ENCODE measurements at regions not wholly inside any gene's neighbourhood (a gene's known extent, or its start where the extent isn't known, plus 50 kb on each side); places are given as distances from the start of the nearest gene placed in this dataset.
"Not testable (repeated sequence)": the region's sequence is repeated elsewhere in the genome, so short reads cannot be mapped to it uniquely, and the experiment has no call there.

DNA sequence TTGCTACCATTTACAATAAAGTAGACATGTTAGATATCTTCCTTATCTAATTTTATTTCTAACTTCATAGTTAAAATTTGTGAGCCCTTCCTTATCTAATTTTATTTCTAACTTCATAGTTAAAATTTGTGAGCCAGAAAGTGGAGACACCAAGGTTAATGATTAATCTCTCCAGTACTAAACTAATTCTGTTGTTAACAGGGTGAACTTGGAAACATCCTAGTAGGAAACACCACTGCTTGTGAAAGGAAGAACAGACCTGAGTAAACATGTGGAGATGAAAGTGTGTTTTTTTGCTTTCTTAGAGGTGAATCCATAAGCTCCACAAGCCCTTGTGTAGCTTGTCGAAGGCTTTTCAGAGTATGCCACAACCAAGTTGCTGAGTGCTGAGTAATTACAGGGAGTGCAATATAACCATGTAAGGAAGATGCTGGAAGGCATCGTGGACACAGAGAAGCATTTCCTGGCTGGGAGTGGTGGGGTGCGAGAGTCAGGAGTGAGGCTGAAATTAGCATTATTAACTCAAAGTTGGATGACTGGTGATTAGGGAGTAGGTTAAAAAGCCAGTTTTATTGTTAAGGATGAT lies 118.6 kb upstream of the NEIL3 start:
- TF ChIP-seq POLR2AphosphoS5 (IDR thresholded peaks at IDR 0.05) (no peak), POLR2A (IDR thresholded peaks at IDR 0.05) (no peak)
- TF ChIP-seq, protein P1, sequence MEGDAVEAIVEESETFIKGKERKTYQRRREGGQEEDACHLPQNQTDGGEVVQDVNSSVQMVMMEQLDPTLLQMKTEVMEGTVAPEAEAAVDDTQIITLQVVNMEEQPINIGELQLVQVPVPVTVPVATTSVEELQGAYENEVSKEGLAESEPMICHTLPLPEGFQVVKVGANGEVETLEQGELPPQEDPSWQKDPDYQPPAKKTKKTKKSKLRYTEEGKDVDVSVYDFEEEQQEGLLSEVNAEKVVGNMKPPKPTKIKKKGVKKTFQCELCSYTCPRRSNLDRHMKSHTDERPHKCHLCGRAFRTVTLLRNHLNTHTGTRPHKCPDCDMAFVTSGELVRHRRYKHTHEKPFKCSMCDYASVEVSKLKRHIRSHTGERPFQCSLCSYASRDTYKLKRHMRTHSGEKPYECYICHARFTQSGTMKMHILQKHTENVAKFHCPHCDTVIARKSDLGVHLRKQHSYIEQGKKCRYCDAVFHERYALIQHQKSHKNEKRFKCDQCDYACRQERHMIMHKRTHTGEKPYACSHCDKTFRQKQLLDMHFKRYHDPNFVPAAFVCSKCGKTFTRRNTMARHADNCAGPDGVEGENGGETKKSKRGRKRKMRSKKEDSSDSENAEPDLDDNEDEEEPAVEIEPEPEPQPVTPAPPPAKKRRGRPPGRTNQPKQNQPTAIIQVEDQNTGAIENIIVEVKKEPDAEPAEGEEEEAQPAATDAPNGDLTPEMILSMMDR (IDR thresholded peaks at IDR 0.05): no peak

DNA sequence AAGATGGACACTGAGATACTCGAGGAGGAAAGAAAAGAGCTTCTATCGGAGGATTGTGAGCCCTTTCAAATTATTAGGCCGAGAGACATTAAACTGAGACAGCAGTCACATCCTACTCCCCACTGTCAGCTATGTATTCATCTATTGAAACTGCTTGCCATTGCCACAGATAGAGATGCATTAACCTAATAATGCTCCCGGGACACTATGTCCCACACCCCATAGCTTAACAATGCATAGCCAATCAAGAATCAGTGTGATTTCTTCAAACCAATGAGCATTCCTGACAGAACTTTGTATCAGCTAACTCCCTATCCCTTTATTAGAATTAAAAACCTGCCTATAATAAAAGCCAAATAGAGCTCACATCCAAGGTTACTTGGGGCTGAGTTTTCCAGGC lies 118.1 kb upstream of the NEIL3 start:
- no peaks in the 10 kb centered on the region for H3K36me3 ChIP-seq
- no peak overlapping the region for H3K27ac ChIP-seq

More for the DNA sequence above, 118.6 kb upstream of the NEIL3 start:
- WGBS: 16% methylated on average over 3 of the region's 3 CpGs
- Histone ChIP-seq H3K36me3 (no peaks in the 10 kb centered on the region), H3K27ac (no peak overlapping the region), H3K4me1 (replicated peaks) (no peaks in the 10 kb centered on the region), H3K9me3 (no peaks in the 10 kb centered on the region), H3K27me3 (replicated peaks; ENCODE audit: insufficient read depth) (no peaks in the 10 kb centered on the region), H3K4me3 (no peak overlapping the region)
- DNase-seq (ENCODE audit: low spot score): no peak
- intact Hi-C loops (cut with DNase I): no loop called here

DNA sequence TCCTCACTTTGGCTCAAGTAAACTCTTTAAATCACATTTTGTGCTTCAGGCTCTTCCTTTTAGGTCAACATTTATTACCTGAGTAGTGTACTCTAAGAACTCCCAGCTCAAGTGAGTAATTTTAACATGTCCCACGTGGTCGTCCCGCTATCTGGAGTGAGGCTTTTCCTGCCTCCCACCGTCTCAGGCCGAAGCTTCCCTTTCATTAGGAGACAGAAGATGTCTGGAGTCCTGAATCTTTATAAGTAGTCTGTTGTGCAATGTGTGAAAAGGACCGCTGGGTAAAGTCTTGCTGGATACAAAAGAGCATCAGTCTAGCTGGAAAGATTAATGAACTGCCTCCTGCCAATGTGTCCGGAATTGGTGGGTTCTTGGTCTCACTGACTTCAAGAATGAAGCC lies 117.7 kb upstream of the NEIL3 start:
- TF ChIP-seq, protein P1 (IDR thresholded peaks at IDR 0.05): no peak
- TF ChIP-seq POLR2A (IDR thresholded peaks at IDR 0.05) (no peak), POLR2AphosphoS5 (IDR thresholded peaks at IDR 0.05) (no peak)
- DNase-seq (ENCODE audit: low spot score): no peak
- H3K4me3 ChIP-seq: no peak overlapping the region
- intact Hi-C loops (cut with DNase I): no loop called here
- no peaks in the 10 kb centered on the region for H3K4me1 ChIP-seq (replicated peaks)
- no peaks in the 10 kb centered on the region for H3K27me3 ChIP-seq (replicated peaks; ENCODE audit: insufficient read depth)
- WGBS: 60% methylated on average over 7 of the region's 7 CpGs
- no peaks in the 10 kb centered on the region for H3K36me3 ChIP-seq
- H3K27ac ChIP-seq: no peak overlapping the region
- no peaks in the 10 kb centered on the region for H3K9me3 ChIP-seq

More for the DNA sequence above, 118.1 kb upstream of the NEIL3 start:
- no peak overlapping the region for H3K4me3 ChIP-seq
- DNase-seq (ENCODE audit: low spot score): no peak
- no peaks in the 10 kb centered on the region for H3K4me1 ChIP-seq (replicated peaks)
- no peaks in the 10 kb centered on the region for H3K9me3 ChIP-seq
- no peak for TF ChIP-seq POLR2AphosphoS5 (IDR thresholded peaks at IDR 0.05)
- 27% methylated on average over 4 of the region's 4 CpGs for WGBS
- no peaks in the 10 kb centered on the region for H3K27me3 ChIP-seq (replicated peaks; ENCODE audit: insufficient read depth)
- intact Hi-C loops (cut with DNase I): no loop called here

DNA sequence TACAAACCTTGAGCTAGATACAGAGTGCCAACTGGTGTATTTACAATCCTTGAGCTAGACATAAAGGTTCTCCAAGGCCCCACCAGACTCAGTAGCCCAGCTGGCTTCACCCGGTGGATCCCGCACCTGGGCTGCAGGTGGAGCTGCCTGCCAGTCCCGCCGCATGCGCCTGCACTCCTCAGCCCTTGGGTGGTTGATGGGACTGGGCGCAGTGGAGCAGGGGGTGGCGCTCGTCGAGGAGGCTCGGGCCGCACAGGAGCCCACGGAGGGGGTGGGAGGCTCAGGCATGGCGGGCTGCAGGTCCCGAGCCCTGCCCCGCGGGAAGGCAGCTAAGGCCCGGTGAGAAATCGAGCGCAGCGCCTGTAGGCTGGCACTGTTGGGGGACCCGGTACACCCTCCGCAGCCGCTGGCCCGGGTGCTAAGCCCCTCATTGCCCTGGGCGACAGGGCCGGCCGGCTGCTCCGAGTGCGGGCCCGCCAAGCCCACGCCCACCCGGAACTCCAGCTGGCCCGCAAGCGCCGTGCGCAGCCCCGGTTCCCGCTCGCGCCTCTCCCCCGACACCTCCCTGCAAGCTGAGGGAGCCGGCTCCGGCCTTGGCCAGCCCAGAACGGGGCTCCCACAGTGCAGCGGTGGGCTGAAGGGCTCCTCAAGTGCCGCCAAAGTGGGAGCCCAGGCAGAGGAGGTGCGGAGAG lies 116.5 kb upstream of the NEIL3 start:
- H3K27ac ChIP-seq; intact Hi-C loops (cut with DNase I); H3K27me3 ChIP-seq (replicated peaks; ENCODE audit: insufficient read depth); H3K4me1 ChIP-seq (replicated peaks); H3K4me3 ChIP-seq; DNase-seq (ENCODE audit: low spot score); H3K9me3 ChIP-seq; H3K36me3 ChIP-seq: not testable (repeated sequence)
- 98% methylated on average over 47 of the region's 47 CpGs for WGBS

DNA sequence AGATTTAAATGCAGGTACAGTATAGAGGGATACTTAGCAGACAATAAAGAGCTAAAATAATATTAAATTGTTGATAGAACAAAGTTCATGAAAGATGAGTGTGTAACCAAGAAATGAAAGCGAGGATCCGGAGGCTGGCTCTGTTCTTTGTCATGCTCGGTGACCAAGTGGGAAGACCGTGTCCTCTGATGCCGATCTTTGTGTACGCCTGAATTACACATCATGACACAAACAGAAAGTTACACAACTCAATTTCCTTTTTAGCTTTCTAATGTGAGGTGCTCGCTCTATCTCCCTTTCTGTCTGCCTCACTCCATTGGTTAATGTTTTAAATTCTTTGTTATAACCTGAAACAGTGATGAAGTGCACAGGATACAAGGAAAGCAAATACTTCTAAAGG lies 114.8 kb upstream of the NEIL3 start:
- Histone ChIP-seq H3K27me3 (replicated peaks; ENCODE audit: insufficient read depth) (no peaks in the 10 kb centered on the region), H3K4me3 (no peak overlapping the region), H3K36me3 (no peaks in the 10 kb centered on the region), H3K27ac (no peak overlapping the region), H3K4me1 (replicated peaks) (no peaks in the 10 kb centered on the region), H3K9me3 (no peaks in the 10 kb centered on the region)
- DNase-seq (ENCODE audit: low spot score): no peak
- TF ChIP-seq, protein P1 (IDR thresholded peaks at IDR 0.05): no peak
- TF ChIP-seq POLR2AphosphoS5 (IDR thresholded peaks at IDR 0.05) (no peak), POLR2A (IDR thresholded peaks at IDR 0.05) (no peak)
- intact Hi-C loops (cut with DNase I): no loop called here
- WGBS: 89% methylated on average over 7 of the region's 7 CpGs

DNA sequence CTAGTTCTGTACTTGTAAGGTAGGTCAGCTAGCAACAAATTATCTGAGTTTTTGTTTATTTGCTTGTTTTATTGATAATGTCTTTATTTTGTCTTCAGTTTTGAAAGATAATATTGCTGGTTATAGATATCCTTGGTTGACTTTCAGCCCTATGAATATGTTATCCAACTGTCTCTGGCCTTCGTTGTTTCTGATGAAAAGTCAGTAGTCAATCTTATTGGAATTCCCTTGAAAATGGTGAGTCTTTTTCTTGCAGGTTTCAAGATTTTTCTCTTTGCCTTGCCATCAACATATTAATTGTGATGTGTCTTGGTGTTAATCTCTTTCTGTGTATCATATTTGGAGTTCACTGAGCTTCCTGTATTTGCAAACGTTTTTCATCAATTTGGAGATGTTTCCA lies 113.1 kb upstream of the NEIL3 start:
- TF ChIP-seq POLR2A (IDR thresholded peaks at IDR 0.05) (no peak), POLR2AphosphoS5 (IDR thresholded peaks at IDR 0.05) (no peak)
- TF ChIP-seq, protein P1 (IDR thresholded peaks at IDR 0.05): no peak
- no peak for DNase-seq (ENCODE audit: low spot score)
- Histone ChIP-seq H3K9me3 (no peaks in the 10 kb centered on the region), H3K27me3 (replicated peaks; ENCODE audit: insufficient read depth) (no peaks in the 10 kb centered on the region), H3K4me1 (replicated peaks) (no peaks in the 10 kb centered on the region), H3K4me3 (no peak overlapping the region), H3K27ac (no peak overlapping the region), H3K36me3 (no peaks in the 10 kb centered on the region)
- intact Hi-C loops (cut with DNase I): no loop called here
- 89% methylated on average over 2 of the region's 2 CpGs for WGBS
